Fibroblast of lung (primary cell): ENCODE measurements at regions not wholly inside any gene's neighbourhood (a gene's known extent, or its start where the extent isn't known, plus 50 kb on each side); places are given as distances from the start of the nearest gene placed in this dataset.

Source experiments
- DNase-seq, 2 donors: peaks; one replicate each; pipeline versions ENCODE4 v3.0.0 to v3.0.0-alpha.2; 2010; ENCODE audit warnings: low read depth in 2 of 2
- H2AFZ ChIP-seq: 2 replicates; pipeline ENCODE4 v1.5.1; 2012; ENCODE audit warnings: low read length, control low read depth, inconsistent platforms
- H3K27ac ChIP-seq: 2 replicates; pipeline ENCODE4 v1.5.1; 2011; ENCODE audit warnings: low read length, control low read depth; ENCODE audit not compliant: insufficient read depth
- H3K27me3 ChIP-seq: 2 replicates; pipeline ENCODE4 v1.5.1; 2011; ENCODE audit warnings: mild to moderate bottlenecking, low read length; ENCODE audit not compliant: control insufficient read depth, insufficient read depth
- H3K36me3 ChIP-seq: 2 replicates; pipeline ENCODE4 v1.5.1; 2011; ENCODE audit warnings: low read length; ENCODE audit not compliant: control insufficient read depth, insufficient read depth
- H3K4me1 ChIP-seq: 2 replicates; pipeline ENCODE4 v1.5.1; 2011; ENCODE audit warnings: low read length; ENCODE audit not compliant: control insufficient read depth, insufficient read depth; ENCODE audit errors: extremely low read depth
- H3K4me2 ChIP-seq: 2 replicates; pipeline ENCODE4 v1.5.1; 2011; ENCODE audit warnings: low read length, control low read depth; ENCODE audit not compliant: insufficient read depth; ENCODE audit errors: extremely low read depth
- H3K4me3 ChIP-seq, 4 experiments: fragments of 200-600 bp in 1 of 4; sonication (generic) in 1 of 4; replicated peaks in 1 of 4; 2 replicates each; pipeline ENCODE4 v1.5.1; 2011 to 2016; ENCODE audit warnings: low read length in 4 of 4, low read depth in 3 of 4, mild to moderate bottlenecking in 3 of 4, control low read depth in 2 of 4, inconsistent platforms in 1 of 4, mixed read lengths in 1 of 4; ENCODE audit not compliant: insufficient read depth in 1 of 4; ENCODE audit errors: control extremely low read depth in 1 of 4
- H3K79me2 ChIP-seq: 2 replicates; pipeline ENCODE4 v1.5.1; 2012; ENCODE audit warnings: mild to moderate bottlenecking, low read length, inconsistent platforms; ENCODE audit not compliant: control insufficient read depth, insufficient read depth
- H3K9ac ChIP-seq: 2 replicates; pipeline ENCODE4 v1.5.1; 2011; ENCODE audit warnings: mild to moderate bottlenecking, low read length, control low read depth; ENCODE audit not compliant: insufficient read depth
- H3K9me3 ChIP-seq: 2 replicates; pipeline ENCODE4 v1.5.1; 2012; ENCODE audit warnings: low read depth, low read length; ENCODE audit not compliant: control insufficient read depth, insufficient read depth
- H4K20me1 ChIP-seq: 2 replicates; pipeline ENCODE4 v1.5.1; 2011; ENCODE audit warnings: low read length; ENCODE audit not compliant: control insufficient read depth, insufficient read depth; ENCODE audit errors: extremely low read depth
- CTCF ChIP-seq, 2 donors: IDR thresholded peaks in 1 of 2; conservative IDR thresholded peaks in 1 of 2; 1 replicate in 1 of 2; 2 replicates in 1 of 2; pipeline ENCODE4 v1.5.1; 2011 to 2012; ENCODE audit warnings: low read length in 2 of 2, control low read depth in 1 of 2, inconsistent platforms in 1 of 2, low read depth in 1 of 2, mild to moderate bottlenecking in 1 of 2
- EZH2 ChIP-seq: IDR thresholded peaks from 2 replicates; pipeline ENCODE4 v1.5.1; 2012; ENCODE audit warnings: low read length, control low read depth, mild to moderate bottlenecking; ENCODE audit errors: missing control alignments

GRCh38 chr6:143619824-143620401, 57.9 kb upstream of the PHACTR2 start:
- Histone ChIP-seq H2AFZ (no peak overlapping the region), H4K20me1 (no peaks in the 10 kb centered on the region), H3K4me2 (no peak overlapping the region), H3K79me2 (no peaks in the 10 kb centered on the region), H3K4me1 (peaks cover 2% of the 10 kb centered on the region), H3K4me3 (no peak overlapping the region), H3K36me3 (no peaks in the 10 kb centered on the region), H3K27me3 (no peaks in the 10 kb centered on the region), H3K9me3 (no peaks in the 10 kb centered on the region), H3K9ac (no peak overlapping the region), H3K27ac (no peak overlapping the region)
- no peak for DNase-seq
- TF ChIP-seq EZH2: no peak
- no peak for TF ChIP-seq CTCF (conservative IDR thresholded peaks at IDR 0.05 in 1 of 2, IDR thresholded peaks at IDR 0.05 in 1 of 2; ENCODE audit: low read depth in 1 of 2, low read length in 2 of 2)

GRCh38 chr6:143616741-143617140, 61.0 kb upstream of the PHACTR2 start:
- Histone ChIP-seq H3K4me2 (no peak overlapping the region), H3K9me3 (no peaks in the 10 kb centered on the region), H3K79me2 (no peaks in the 10 kb centered on the region), H2AFZ (no peak overlapping the region), H3K27me3 (no peaks in the 10 kb centered on the region), H4K20me1 (no peaks in the 10 kb centered on the region), H3K9ac (no peak overlapping the region), H3K36me3 (no peaks in the 10 kb centered on the region), H3K4me3 (no peak overlapping the region), H3K27ac (no peak overlapping the region), H3K4me1 (peaks cover 2% of the 10 kb centered on the region)
- TF ChIP-seq CTCF (conservative IDR thresholded peaks at IDR 0.05 in 1 of 2, IDR thresholded peaks at IDR 0.05 in 1 of 2; ENCODE audit: low read depth in 1 of 2, low read length in 2 of 2) (no peak), EZH2 (no peak)
- no peak for DNase-seq

- Histone ChIP-seq H3K79me2 (no peaks in the 10 kb centered on the region), H3K9ac (no peak overlapping the region), H3K27me3 (no peaks in the 10 kb centered on the region), H3K9me3 (no peaks in the 10 kb centered on the region), H3K4me2 (no peak overlapping the region), H3K4me3 (no peak overlapping the region), H2AFZ (no peak overlapping the region), H4K20me1 (no peaks in the 10 kb centered on the region), H3K36me3 (no peaks in the 10 kb centered on the region), H3K4me1 (no peaks in the 10 kb centered on the region), H3K27ac (no peak overlapping the region)
- no peak for DNase-seq
- TF ChIP-seq CTCF (conservative IDR thresholded peaks at IDR 0.05 in 1 of 2, IDR thresholded peaks at IDR 0.05 in 1 of 2; ENCODE audit: low read depth in 1 of 2, low read length in 2 of 2): no peak
- no peak for TF ChIP-seq EZH2
Measured at GRCh38 chr6:143615785-143616184, 62.0 kb upstream of the PHACTR2 start.
